Natural killer cell treated with Interleukin-12 subunit alpha and Interleukin-12 subunit beta and Interleukin-15 and Interleukin-18, amount 100 ng/mL, for 72 hours (primary cell): ENCODE measurements at regions not wholly inside any gene's neighbourhood (a gene's known extent, or its start where the extent isn't known, plus 50 kb on each side); places are given as distances from the start of the nearest gene placed in this dataset.
"Not testable (repeated sequence)": the region's sequence is repeated elsewhere in the genome, so short reads cannot be mapped to it uniquely, and the experiment has no call there.

Experiments
- ATAC-seq, 2 donors: fragments of 150-1000 bp; cut with Tn5 transposase in 1 of 2; sonication (Bioruptor Pico), chemical (Tn5 transposase) in 1 of 2; 2 replicates each; pipeline ENCODE4 v1.10.0; 2021
- DNase-seq: peaks from one replicate; pipeline ENCODE4 v3.0.0; 2022; ENCODE audit warnings: low spot score
- H3K27ac Mint-ChIP-seq, 2 donors: 1 replicate in 1 of 2; 2 replicates in 1 of 2; pipeline ENCODE4 v1.8.0; 2022; ENCODE audit warnings: mixed read lengths in 2 of 2, mild to moderate bottlenecking in 1 of 2, moderate library complexity in 1 of 2
- H3K27me3 Mint-ChIP-seq, 2 donors: 1 replicate in 1 of 2; 2 replicates in 1 of 2; pipeline ENCODE4 v1.8.0; 2022; ENCODE audit warnings: mixed read lengths in 2 of 2
- H3K36me3 Mint-ChIP-seq: one replicate; pipeline ENCODE4 v1.8.0; 2022; ENCODE audit warnings: mixed read lengths
- H3K4me1 Mint-ChIP-seq, 2 donors: 1 replicate in 1 of 2; 2 replicates in 1 of 2; pipeline ENCODE4 v1.8.0; 2022; ENCODE audit warnings: low read depth in 2 of 2, mixed read lengths in 2 of 2, mild to moderate bottlenecking in 1 of 2
- H3K4me3 Mint-ChIP-seq: one replicate; pipeline ENCODE4 v1.8.0; 2022; ENCODE audit warnings: mixed read lengths
- H3K9me3 Mint-ChIP-seq: 2 replicates; pipeline ENCODE4 v1.8.0; 2022; ENCODE audit warnings: mixed read lengths

GRCh38 chr7:150009620-150010303 is 136.0 kb downstream of the ATP6V0E2 start:
- not testable (repeated sequence) for H3K9me3 Mint-ChIP-seq, H3K36me3 Mint-ChIP-seq, H3K4me1 Mint-ChIP-seq, H3K4me3 Mint-ChIP-seq, H3K27me3 Mint-ChIP-seq, DNase-seq, H3K27ac Mint-ChIP-seq
- peak in 1 of 2 donors; percentile 20 for ATAC-seq

- peaks cover 0 to 14% of the 10 kb centered on the region in 2 donors for H3K27me3 Mint-ChIP-seq
- H3K27ac Mint-ChIP-seq, H3K36me3 Mint-ChIP-seq, H3K9me3 Mint-ChIP-seq, ATAC-seq, H3K4me1 Mint-ChIP-seq, DNase-seq, H3K4me3 Mint-ChIP-seq: not testable (repeated sequence)
These were observed 143.0 kb downstream of the ATP6V0E2 start for GRCh38 chr7:150016651-150017189.

DNA sequence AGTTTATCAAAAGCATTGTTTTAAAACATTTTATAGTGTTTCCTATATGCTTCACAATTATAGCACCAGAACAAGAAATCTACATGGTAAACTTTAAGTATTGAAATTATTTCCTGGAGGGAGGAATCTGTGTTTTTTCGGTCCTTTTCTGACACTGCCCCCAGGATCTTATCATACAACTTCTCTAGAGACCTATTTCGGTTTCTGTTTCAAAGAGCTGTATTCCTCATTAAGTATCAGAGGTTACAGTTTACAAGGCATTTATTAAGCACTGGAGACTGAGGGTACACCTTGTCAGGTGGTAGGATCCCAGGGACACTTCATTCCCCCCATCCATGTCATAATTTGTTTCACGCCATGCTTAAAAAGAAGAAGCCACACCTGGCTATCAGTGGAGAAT is 146.4 kb downstream of the ATP6V0E2 start:
- not testable (repeated sequence) for DNase-seq, H3K36me3 Mint-ChIP-seq, H3K4me1 Mint-ChIP-seq, H3K27ac Mint-ChIP-seq, H3K9me3 Mint-ChIP-seq, H3K4me3 Mint-ChIP-seq, ATAC-seq
- peaks cover 0 to 22% of the 10 kb centered on the region in 2 donors for H3K27me3 Mint-ChIP-seq

DNA sequence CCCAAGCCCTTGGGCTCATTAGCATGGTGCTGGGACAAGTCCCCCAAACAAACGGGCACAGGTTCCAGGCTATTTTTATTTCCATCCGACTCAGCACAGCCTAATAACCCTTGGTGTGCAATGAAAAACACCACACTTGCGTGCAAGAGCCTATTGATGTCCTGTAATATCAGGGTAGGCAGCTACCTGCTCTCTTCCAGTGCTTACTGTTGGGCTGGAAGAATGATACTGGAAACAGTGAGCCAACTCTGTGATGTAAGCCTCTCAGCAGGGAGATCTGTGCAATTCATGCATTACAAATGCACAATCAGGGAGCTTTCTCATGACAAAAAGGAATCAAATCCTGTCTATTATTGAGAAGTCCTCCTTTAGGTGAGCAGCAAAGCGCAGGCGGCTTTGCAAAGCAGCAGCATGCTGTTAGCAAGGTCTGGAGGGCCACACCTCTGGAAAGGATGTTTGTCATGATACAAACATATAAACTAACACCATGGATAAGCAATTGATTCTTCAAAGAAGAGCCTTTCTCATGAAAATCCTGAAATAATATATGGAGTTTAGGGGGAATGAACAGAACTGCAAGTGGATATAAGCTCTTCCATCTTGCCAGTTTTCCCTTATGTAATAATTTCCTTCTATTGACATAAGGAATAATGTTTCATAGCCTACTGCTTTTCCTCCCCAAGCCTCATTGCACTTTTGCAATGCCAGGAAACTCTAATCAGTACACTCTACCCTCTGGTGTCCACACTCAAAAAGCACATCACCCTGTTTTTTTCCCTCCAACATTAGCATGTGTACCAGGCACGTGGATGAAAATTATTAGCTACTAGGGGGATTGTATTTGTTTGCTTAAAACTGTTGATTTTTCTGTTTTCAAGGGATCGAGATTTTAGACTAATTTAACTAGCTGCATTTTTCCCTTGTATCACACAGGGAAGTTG is 151.1 kb downstream of the ATP6V0E2 start:
- not testable (repeated sequence) for ATAC-seq, H3K36me3 Mint-ChIP-seq, H3K4me1 Mint-ChIP-seq, DNase-seq, H3K4me3 Mint-ChIP-seq, H3K9me3 Mint-ChIP-seq, H3K27ac Mint-ChIP-seq, H3K27me3 Mint-ChIP-seq

GRCh38 chr7:150025802-150026201 is 152.0 kb downstream of the ATP6V0E2 start:
- not testable (repeated sequence) for H3K4me3 Mint-ChIP-seq, H3K36me3 Mint-ChIP-seq, H3K27me3 Mint-ChIP-seq, H3K9me3 Mint-ChIP-seq, ATAC-seq, H3K27ac Mint-ChIP-seq, DNase-seq, H3K4me1 Mint-ChIP-seq

GRCh38 chr7:150028344-150029012 is 154.7 kb downstream of the ATP6V0E2 start:
- ATAC-seq, H3K27me3 Mint-ChIP-seq, H3K9me3 Mint-ChIP-seq: not testable (repeated sequence)

GRCh38 chr7:150029013-150029389 is 155.2 kb downstream of the ATP6V0E2 start:
- H3K27me3 Mint-ChIP-seq, H3K4me1 Mint-ChIP-seq, DNase-seq, H3K9me3 Mint-ChIP-seq, H3K36me3 Mint-ChIP-seq, H3K27ac Mint-ChIP-seq, ATAC-seq, H3K4me3 Mint-ChIP-seq: not testable (repeated sequence)

More at GRCh38 chr7:150028344-150029012, 154.7 kb downstream of the ATP6V0E2 start:
- DNase-seq, H3K27ac Mint-ChIP-seq, H3K4me1 Mint-ChIP-seq, H3K36me3 Mint-ChIP-seq, H3K4me3 Mint-ChIP-seq: not testable (repeated sequence)

DNA sequence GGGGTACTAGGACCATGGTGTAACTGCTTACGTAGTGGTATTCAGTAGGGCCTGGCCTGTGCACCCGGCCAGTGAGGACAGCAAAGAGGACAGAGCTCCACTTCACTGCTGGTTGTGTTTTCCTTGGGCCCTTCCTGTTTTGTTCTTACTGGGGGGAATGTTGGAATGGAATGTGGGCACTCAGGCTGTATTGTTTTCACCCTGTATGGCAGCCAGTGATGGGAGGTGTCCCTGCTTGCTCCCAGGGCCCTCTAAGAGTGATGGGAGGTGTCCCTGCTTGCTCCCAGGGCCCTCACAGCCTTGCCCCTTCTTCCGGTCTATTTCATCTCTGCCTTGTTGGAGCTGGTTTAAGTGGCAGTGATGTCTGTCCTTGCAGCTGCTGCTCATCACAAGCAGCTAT is 158.0 kb downstream of the ATP6V0E2 start:
- H3K36me3 Mint-ChIP-seq, H3K4me1 Mint-ChIP-seq, H3K9me3 Mint-ChIP-seq, ATAC-seq, DNase-seq, H3K27ac Mint-ChIP-seq, H3K4me3 Mint-ChIP-seq, H3K27me3 Mint-ChIP-seq: not testable (repeated sequence)

DNA sequence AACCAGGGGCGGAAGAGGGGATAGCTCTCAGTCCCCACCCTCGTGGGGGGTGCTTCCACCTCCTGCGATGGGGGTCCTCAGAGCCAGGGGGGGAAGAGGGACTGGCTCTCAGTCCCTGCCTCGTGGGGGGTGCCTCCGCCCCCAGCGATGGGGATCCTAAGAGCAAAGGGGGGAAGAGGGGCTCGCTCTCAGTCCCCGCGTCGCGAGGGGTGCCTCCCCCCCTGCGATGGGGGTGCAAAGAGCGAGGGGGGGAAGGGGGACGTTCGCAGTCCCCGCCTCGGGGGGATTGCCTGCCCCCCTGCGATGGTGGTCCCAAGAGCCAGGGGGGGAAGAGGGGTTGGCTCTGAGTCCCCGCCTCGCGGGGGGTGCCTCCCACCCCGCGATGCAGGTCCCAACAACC is 159.9 kb downstream of the ATP6V0E2 start:
- not testable (repeated sequence) for H3K4me3 Mint-ChIP-seq, H3K27me3 Mint-ChIP-seq, H3K27ac Mint-ChIP-seq, DNase-seq, H3K36me3 Mint-ChIP-seq, H3K9me3 Mint-ChIP-seq, H3K4me1 Mint-ChIP-seq, ATAC-seq

DNA sequence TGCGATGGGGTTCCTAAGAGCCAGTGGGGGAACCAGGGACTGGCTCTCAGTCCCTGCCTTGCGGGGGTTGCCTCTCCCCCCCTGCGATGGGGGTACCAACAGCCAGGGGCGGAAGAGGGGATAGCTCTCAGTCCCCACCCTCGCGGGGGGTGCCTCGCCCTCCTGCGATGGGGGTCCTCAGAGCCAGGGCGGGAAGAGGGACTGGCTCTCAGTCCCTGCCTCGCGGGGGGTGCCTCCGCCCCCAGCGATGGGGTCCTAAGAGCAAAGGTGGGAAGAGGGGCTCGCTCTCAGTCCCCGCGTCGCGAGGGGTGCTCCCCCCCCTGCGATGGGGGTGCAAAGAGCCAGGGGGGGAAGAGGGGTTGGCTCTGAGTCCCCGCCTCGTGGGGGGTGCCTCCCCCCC is 162.0 kb downstream of the ATP6V0E2 start:
- H3K27ac Mint-ChIP-seq, H3K4me3 Mint-ChIP-seq, DNase-seq, ATAC-seq, H3K36me3 Mint-ChIP-seq, H3K27me3 Mint-ChIP-seq, H3K9me3 Mint-ChIP-seq, H3K4me1 Mint-ChIP-seq: not testable (repeated sequence)

DNA sequence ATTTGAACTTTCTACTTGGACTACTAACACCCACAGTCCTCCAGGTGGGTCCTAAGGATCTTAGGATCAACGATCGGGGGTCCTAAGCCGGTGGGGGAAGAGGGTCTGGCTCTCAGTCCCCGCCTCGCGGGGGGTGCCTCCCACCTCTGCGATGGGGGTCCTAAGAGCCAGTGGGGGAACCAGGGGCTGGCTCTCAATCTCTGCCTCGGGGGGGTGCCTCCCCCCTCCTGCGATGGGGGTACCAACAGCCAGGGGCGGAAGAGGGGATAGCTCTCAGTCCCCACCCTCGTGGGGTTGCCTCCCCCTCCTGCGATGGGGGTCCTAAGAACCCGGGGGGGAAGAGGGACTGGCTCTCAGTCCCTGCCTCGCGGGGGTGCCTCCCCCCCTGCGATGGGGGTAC is 165.3 kb downstream of the ATP6V0E2 start:
- not testable (repeated sequence) for H3K27ac Mint-ChIP-seq, DNase-seq, ATAC-seq, H3K27me3 Mint-ChIP-seq, H3K4me1 Mint-ChIP-seq, H3K36me3 Mint-ChIP-seq, H3K9me3 Mint-ChIP-seq, H3K4me3 Mint-ChIP-seq

GRCh38 chr7:150042281-150042680 is 168.5 kb downstream of the ATP6V0E2 start:
- not testable (repeated sequence) for H3K9me3 Mint-ChIP-seq, H3K4me1 Mint-ChIP-seq, H3K4me3 Mint-ChIP-seq, DNase-seq, ATAC-seq, H3K27ac Mint-ChIP-seq, H3K36me3 Mint-ChIP-seq
- H3K27me3 Mint-ChIP-seq = peaks cover 0 to 15% of the 10 kb centered on the region in 2 donors

- H3K4me3 Mint-ChIP-seq, H3K36me3 Mint-ChIP-seq, H3K27ac Mint-ChIP-seq, H3K4me1 Mint-ChIP-seq, DNase-seq, H3K9me3 Mint-ChIP-seq, ATAC-seq: not testable (repeated sequence)
- H3K27me3 Mint-ChIP-seq = peaks cover 8 to 19% of the 10 kb centered on the region in 2 donors
These were observed 171.0 kb downstream of the ATP6V0E2 start for GRCh38 chr7:150044771-150045170.

DNA sequence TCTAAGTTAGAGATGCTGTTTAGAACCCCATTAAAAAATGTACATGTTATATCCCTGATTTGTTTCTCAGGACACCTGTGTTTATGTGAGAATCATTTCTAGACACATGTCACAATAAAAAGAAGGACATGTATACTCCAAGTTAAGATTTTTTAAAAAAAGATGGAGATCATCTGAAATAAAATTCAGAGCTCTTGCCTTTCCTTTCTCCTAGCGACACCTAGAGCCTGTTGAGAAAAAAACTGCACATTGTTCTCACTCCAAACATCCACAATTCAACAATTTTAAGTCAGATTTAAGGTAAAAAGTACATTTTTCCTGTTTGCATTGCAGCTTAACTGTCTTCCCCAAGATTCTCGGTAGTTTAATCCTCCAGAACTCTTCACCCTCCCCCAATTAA is 171.8 kb downstream of the ATP6V0E2 start:
- H3K36me3 Mint-ChIP-seq, H3K4me1 Mint-ChIP-seq, H3K9me3 Mint-ChIP-seq, DNase-seq, ATAC-seq, H3K4me3 Mint-ChIP-seq, H3K27ac Mint-ChIP-seq: not testable (repeated sequence)
- peaks cover 15 to 23% of the 10 kb centered on the region in 2 donors for H3K27me3 Mint-ChIP-seq
